HK-2 (cell line): ENCODE measurements at regions not wholly inside any gene's neighbourhood (a gene's known extent, or its start where the extent isn't known, plus 50 kb on each side); places are given as distances from the start of the nearest gene placed in this dataset.

Experiments
- DNase-seq: peaks from one replicate; pipeline ENCODE4 v3.0.0-alpha.2; 2018; ENCODE audit not compliant: unreplicated experiment

DNA sequence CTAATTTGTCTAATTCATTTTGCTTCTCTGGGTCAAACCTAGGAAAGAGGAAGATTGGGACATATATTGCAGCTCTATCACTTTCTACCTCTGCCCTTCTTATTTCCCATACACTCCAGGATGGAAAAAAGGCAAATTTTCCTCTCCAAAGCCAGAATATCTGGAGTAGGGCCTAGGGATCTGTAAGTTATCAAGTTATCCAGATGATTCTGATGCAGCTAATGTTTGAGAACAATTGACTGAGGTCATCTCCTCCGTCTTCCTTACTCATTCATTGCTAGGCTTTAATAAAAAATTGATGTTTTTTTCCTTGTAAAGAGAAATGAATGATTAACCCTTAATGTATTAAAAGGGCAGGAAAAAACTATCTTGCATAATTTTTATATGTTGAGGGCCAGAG lies 211.9 kb upstream of the GLI3 start:
- no peak for DNase-seq

DNA sequence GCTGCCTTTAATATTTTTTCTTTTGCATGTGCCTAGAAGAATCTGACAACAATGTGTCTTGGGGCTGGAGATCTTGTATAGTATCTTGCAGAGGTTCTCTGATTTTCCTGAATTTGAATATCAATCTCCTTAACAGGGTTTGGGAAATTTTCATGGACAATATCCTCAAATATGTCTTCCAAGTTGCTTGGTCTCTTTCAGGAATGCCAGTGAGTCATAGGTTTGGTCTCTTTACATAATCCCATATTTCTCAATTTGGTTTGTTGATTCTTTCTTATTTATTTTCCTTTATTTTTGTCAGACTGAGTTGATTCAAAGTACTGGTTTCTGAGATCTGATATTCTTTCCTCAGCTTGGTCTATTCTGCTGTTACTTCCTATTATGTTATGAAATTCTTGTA lies 208.7 kb upstream of the GLI3 start:
- DNase-seq: no peak

DNA sequence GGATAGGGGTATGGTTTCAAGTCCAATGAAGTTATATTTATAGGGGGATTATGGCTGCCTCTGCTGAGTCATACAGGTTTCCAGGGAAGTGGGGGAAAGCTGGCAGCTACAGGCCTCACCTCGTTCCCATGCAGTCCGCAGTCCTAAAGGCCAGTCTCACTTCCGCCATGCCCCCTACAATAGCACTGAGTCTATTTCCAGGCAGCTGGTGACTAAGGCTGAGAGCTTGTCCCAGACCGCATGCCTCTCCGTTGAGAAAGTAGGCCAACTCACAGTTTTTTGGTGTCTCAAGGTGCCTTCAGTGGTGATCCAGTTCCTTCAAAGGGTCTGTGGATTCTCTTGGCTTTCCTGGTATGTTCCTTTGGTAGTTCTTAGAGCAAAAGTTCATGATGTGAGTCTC lies 203.9 kb upstream of the GLI3 start:
- no peak for DNase-seq

DNA sequence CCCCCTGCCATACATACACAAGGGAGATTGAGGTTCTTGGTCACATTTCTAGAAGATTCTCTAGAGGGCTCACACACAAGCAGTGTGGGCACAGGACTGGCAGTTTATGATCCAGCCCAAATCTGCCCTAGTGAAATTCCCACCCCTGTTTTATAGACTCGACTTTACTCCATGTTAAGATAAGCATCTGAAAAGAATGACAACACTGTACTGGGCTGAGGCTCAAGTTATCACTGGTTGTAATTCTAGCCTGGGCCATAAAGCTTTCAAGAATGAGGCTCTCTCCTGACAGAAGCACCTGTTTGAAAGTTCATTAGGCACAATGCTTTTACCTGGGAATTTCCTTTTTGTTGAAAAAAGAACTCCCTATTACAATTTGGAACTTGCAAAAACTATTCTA lies 195.6 kb upstream of the GLI3 start:
- no peak for DNase-seq

DNA sequence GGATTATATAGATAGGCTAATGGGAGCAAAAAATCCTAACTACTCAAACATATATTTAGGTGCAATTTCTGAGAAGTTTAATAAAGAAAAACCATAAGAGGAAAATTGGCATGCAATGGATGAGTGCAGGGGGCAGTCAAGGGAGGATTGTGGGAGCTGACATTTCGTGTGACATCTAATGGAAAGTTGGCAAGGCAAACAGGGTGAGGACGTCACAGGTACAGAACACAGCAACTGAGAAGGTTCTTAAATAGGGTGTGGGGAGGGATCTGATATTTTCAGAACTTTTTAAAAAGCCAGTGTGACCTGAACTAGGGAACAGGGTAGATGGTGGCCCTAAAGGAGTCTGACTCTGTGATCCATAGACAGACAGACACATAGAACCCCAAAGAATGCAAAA lies 194.9 kb upstream of the GLI3 start:
- no peak for DNase-seq

DNA sequence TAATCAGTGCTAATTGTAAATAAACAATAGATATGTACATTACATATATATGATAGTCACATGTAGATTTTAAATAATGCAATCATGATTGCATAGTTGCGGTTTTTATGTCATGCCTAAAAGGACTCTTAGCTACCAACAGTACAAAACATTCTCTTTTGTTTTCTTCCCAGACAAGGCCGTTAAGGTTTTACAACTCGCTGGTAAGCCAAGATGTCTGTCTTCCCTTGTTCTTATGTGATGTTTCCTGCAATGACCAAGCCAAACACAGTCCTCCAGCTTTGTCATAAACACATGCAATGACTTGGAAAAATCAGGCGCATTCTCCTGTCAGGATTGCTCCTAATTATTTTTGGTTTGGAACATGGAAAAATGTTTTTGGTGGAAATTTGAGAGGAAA lies 192.3 kb upstream of the GLI3 start:
- no peak for DNase-seq

DNA sequence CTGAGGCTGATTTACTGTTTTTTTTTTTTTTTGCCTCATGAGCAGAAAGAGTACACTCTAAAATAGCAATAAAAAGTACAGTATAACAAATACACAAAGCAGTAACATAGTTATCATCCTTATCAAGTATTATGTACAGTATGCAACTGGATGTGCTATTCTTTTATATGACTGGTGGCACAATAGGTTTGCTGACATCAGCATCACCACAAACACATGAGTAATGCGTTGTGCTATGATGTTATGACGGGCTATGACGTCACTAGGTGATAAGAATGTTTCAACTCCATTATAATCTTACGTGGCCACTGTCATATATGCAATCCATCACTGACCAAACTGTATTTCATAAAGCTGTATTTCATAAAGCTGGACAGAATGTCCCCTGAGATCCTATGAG lies 189.2 kb upstream of the GLI3 start:
- DNase-seq: no peak

DNA sequence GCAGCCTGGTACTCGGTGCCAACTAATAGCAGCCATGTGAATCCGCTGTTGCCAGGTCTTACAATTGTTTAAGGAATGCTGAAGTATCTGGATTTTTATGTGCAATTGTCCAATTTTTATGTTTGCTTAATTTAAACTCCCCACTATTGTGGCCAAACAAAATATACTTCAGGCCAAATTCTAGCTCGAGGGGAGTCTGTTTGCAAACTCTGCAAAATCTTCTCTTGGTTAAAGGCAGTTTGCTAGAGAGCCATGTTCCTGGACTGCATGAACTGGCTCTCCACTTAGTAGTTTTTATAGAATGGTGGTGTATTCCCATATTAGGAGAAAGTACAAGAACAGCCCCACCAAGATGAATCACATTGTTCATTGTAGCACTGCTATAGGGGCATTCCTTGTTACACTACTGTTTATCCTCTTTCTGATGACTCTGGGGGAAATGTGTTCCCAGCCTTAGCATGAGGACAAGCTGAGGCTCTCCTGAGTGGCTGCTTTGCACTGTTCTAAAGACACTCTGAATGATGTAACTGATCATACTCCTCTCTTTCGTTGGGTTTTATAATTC lies 178.0 kb upstream of the GLI3 start:
- no peak for DNase-seq

DNA sequence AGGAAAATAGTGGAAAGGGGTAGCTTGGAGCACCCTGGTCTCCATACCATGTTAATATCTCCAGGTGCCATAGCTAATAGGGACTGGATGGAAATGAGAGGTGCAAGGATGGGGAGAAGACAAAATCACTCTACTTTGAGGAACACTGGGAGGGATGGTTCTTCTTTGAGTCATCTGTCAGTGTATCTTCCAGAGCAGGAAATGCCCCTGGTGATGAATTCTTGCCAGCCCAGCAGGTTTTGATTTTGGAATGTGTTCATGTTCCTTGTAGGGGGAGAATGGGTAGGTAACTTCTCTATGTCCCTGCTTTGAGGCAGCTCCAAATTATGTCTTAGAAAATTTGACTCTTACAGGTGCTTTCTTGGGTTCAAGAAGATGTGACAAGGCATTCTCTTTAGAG lies 177.0 kb upstream of the GLI3 start:
- DNase-seq: no peak

DNA sequence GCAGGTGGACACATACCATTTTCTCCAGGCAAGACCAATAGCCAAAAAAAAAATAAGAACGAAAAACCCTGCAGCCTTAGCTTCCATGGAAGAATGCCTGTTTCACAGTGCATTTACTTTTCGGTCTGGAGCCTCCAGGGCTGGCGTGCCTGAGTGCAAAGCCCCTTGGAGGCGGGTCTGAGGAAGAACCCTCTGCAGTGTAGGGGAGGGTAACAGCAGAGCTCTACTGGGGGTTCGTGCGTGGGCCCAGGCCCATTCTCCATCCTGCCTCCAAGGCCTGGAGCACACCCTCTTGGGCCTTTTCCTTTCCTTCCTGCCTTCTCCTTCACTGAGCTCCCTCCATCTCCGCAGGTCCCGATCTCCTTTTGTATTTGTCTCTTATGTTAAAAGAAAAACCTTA lies 172.3 kb upstream of the GLI3 start:
- DNase-seq: no peak

DNA sequence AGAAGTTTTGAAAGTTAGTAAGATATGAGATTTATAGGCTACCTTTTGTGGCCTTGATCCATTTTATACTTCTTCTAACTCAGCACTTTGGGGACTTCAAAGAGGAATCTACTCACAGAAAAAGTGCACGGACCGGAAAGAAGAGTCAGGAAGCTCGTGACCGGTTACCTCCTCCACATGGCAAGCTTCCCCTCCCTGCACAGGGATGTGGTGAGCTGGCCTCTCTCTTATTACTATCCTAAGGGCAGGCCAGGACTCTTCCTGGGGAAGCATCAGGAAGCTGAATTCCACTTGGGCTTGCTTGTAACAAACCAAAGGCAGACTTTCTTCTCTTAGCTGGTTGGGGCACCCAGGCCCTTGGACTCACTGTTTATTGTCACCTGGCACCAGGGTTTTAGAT lies 170.8 kb upstream of the GLI3 start:
- no peak for DNase-seq

DNA sequence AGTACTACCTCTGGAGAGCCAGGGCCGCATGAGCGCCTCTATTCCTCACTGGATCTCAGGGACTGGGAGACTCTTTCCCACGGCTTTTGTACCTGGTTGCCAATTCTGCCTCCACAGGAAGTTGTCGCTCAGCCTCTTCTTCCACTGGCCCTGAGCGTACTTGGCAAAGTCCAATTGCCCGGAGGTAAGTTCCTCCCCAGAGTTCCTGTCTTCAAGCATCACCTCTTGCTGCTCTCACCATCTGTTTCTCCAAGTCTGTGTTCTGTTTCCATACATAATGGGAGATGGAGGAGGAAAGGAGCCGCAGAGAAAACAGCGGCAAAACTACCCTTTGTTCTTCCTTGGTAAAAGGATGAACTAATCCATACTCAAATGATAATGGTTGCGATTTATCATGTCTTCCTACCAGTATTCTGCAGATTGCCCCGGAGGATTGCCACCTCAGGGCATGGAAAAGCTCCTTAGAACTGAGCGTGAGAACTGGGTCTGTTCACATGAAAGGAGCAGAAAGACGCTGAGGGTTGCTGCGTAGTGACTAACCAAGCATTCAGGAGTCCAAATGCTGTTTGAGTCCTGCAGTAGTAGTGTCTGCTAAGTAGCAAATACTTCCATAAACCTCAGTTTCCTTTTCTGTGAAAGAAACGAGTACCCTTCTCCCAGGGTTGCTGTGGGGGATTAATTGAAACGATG lies 170.2 kb upstream of the GLI3 start:
- no peak for DNase-seq

DNA sequence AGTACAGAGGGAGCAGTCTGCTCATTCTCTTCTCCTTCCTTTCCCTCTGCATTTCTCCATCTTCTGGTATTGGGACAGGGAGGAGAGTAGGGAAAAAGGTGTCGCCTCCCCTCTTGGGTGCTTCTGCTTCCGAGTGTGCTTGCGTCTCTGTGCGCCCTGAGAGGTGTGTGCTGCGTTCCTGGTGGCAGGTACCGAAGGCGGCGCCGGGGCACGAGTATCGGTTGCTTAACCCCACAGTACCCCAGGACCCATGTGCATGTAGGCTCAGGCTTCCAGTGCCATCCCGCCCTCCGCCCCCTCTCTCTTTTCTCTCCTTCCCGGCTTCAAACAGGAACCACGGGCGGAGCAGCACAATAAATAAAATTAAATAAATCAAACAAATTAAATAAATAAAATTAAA lies 169.3 kb upstream of the GLI3 start:
- no peak for DNase-seq

DNA sequence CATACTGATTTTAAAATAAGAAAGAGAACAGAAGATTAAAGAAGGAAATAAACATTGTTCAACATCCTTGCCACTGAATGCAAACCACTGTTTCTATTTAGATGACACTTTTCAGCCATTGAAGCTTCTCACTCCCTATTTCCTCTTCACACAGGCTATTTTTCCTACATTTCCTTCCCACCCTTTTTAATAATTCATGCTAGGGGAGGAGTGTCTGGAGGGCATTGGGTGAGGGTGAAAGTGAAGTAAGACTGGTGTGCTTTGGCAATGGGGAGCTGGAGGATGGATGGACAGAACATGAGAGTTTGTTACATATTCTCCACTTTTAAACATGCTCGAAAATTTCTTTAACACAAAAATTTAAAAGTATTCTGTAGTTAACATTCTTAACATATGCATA lies 168.8 kb upstream of the GLI3 start:
- DNase-seq: no peak

DNA sequence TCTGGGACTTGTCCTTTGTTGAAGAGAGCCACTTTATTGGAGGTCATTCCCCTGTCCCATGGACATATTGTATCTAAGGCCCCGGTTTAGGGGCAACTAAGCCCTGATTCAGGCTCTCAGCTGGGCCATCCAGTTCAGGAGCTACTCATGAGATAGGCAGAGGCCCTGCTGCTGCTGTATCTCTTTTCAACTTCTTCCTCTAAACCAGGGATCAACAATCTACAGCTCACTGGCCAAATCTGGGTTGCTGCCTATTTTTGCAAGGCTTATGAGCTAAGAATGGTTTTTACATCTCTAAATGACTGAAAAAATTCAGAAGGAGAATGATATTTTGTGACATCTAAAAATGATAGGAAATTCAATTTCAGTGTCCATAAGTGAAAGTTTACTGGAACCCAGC lies 166.8 kb upstream of the GLI3 start:
- no peak for DNase-seq

DNA sequence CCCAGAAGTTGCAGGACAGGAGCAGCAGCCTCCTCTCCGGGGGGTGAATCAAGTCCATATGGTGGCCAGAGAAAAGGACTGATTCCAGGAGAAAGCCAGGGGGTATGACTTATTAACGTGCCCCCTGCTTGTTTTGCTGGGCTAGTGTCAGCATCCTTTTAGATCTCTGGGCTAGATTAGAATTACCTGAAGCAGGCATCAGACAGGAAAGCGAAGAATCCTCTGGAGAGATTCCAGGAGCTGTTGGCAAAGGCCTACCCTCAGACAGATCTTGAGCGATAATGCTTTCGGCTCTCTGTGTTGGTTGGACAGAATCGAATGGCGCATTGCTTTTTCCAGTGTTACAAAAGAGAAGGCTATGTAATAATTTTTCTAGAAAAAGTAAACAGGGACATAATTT lies 164.0 kb upstream of the GLI3 start:
- DNase-seq: no peak

DNA sequence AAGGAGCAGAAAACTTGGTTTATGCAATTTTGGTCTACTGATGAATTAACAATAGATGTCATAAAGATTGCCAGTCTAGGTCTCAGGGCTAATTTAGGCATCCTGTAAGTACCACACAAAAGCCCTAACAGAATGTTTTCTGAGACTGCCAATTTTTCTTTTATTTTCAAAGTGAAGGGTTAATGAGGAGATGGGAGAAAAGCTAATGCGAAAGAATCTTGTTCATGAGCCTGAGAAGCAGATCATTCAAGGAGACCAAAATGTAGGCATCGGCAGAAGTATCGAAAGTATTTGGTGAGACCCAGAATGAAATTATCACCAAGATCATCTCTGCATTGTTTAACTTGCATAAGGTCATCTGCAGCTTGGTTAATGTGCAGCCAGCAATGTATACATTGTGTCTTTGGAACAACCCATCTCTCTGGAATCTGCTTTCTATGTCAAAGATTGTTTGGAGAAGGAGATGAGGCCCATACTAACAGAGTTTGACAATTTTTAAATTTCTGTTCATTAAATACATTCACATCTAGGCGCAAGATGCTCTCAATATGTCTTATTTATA lies 163.3 kb upstream of the GLI3 start:
- no peak for DNase-seq

DNA sequence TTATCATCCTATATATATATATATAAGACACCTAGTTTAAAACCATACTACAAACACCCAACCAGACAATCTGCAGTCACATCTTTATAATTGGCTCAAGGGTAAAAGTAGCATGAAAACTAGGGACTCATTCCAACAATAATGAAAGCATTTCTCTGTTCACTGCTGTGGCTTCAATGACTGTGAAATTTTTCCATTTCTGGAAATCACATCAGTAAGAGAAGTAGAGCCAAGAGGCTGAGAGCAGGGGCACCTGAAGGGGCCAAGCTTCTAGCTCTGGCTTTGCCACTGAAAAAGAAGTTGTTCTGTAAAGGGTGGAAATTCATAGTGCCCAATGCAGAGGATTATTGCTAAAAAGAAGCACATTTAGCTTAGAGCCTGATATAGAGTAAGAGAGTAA lies 158.6 kb upstream of the GLI3 start:
- DNase-seq: no peak

DNA sequence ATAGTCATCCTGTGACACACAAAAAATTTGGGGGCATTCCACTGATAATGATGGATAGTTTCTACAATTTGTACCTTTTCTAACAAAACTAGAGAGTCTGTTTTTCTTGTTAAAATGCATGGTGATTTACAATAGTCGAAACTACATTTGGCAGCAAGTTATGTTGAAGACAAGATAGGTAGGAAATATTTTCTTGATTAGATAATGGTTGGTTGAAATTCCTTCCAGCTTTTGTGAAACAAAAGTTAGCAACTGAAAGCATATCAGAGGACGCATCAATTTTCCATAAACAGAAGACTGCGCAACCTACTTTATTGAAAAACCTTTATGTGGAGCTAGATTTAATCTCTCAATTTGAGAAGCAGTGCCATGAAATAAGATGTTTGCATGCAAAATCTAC lies 155.8 kb upstream of the GLI3 start:
- no peak for DNase-seq

DNA sequence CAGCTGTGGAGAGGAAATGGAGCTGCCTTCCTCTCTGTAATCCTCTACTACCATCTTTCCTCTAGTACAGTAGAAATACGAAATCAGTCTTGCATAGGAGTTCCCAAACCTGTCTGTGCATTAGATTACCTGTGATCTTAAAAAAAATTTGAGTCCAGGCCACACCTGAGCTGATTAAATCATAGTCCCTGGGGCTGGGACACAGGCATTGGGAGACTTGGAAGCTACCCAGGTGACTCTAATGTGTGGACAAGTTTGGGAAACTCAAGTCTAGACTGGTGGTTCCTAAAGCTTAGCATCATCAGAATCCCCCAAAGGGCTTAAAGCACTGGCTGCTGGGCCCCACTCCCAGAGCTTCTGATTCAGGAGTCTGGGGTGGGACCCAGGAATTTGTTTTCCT lies 152.7 kb upstream of the GLI3 start:
- DNase-seq: no peak

DNA sequence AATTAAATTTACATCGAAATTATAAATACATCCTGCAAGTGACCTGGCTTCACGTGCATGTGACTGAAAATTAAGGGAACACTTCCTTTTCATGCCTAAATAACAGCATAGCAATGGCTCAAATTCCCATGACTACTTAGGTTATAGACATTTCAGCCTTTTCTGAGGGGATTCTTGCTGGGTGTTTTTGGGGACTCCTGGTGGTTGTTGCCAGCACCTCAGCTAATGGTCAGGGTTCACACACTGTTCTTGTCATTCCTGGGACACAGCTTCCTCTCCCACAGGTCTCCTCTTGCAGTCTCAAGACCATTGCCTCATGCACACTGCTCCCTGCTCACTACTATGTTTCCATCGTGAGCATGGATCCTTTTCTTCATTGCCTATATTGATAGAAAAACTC lies 148.9 kb upstream of the GLI3 start:
- DNase-seq: no peak

DNA sequence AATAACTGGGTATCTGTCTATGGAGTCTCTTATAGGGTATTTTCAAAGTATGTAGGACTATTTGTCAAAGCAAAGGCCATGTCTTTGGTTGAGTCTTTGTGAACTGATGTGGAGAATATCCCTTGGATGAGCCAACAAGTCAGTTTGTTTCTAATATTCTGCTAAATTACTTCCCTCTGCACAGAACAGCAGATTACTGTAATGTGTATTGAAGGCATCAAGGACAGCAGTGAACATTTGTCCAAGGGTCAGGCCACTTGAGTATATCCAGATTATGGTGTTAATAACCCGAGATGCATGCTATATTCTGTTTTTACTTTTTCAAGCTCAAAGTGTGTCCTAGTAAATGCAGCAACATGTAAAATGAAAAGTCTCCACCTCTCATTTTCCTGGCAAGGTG lies 144.2 kb upstream of the GLI3 start:
- DNase-seq: no peak

DNA sequence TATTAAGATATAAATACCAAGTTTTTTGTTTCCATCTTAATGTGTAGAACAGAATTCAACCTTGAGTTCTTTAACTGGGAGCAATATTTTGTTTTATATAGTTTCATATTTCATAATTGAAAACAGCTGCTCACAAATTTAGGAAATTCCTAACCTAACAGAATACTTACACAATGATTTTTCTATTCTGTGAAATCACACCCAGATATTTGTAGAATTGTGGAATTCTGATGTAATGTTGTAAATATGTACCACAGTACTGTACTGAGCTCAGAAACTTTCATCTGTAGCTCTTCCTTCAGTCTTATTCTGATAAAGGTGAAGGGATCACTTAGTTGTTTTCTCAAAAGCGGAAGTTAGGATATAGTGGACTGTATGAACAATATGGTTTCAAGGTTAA lies 143.4 kb upstream of the GLI3 start:
- no peak for DNase-seq

DNA sequence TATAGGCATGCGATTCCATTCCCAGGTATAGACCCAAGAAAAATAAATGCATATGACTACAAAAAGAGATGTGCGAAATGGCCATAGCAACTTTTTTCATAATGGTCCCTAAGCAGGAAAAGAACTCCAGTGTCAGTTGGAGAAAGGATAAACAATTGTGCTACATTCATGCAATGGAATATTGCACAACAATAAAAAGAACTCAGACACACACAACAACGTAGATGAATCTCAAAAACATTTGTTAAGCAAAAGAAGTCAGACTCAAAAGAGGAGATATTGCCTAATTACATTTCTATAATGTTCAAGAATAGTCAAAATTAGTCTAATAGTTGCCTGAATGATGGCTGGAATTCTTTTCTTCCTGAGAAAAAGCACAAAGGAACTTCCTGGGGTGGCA lies 141.1 kb upstream of the GLI3 start:
- DNase-seq: no peak
